Neural crest cell (in vitro differentiated cells): ENCODE measurements at regions not wholly inside any gene's neighbourhood (a gene's known extent, or its start where the extent isn't known, plus 50 kb on each side); places are given as distances from the start of the nearest gene placed in this dataset.

Experiments used
- DNase-seq: peaks from one replicate; pipeline ENCODE4 v3.0.0; 2021; ENCODE audit warnings: low read depth, mixed read lengths, low spot score
- H3K27ac Mint-ChIP-seq: one replicate; pipeline ENCODE4 v1.8.0; 2021; ENCODE audit warnings: mild to moderate bottlenecking, mixed read lengths; ENCODE audit not compliant: unreplicated experiment
- H3K27me3 Mint-ChIP-seq: 2 replicates; pipeline ENCODE4 v1.8.0; 2021; ENCODE audit warnings: low read depth, mild to moderate bottlenecking, mixed read lengths
- H3K36me3 Mint-ChIP-seq: 2 replicates; pipeline ENCODE4 v1.8.0; 2021; ENCODE audit warnings: low read depth, mild to moderate bottlenecking, mixed read lengths
- H3K4me1 Mint-ChIP-seq: 2 replicates; pipeline ENCODE4 v1.8.0; 2021; ENCODE audit warnings: mixed read lengths
- H3K4me3 Mint-ChIP-seq: one replicate; pipeline ENCODE4 v1.8.0; 2021; ENCODE audit warnings: mild to moderate bottlenecking, mixed read lengths
- H3K9me3 Mint-ChIP-seq: 2 replicates; pipeline ENCODE4 v1.8.0; 2021; ENCODE audit warnings: mixed read lengths
- CTCF ChIP-seq: fragments of 200-600 bp; sonication (generic); conservative IDR thresholded peaks from 2 replicates; pipeline ENCODE4 v1.5.0; 2021; ENCODE audit warnings: antibody characterized with exemption, mild to moderate bottlenecking

- DNase-seq = no peak
- TF ChIP-seq CTCF = no peak
- H3K27me3 Mint-ChIP-seq = no peaks in the 10 kb centered on the region
- H3K27ac Mint-ChIP-seq = no peak overlapping the region
- peaks cover 7% of the 10 kb centered on the region for H3K4me1 Mint-ChIP-seq
- no peak overlapping the region for H3K4me3 Mint-ChIP-seq
- peaks cover 9% of the 10 kb centered on the region for H3K9me3 Mint-ChIP-seq
- H3K36me3 Mint-ChIP-seq = no peaks in the 10 kb centered on the region
Measured at GRCh38 chr13:64855506-64855905, 2374.6 kb downstream of the PCDH9 start.

- no peak for DNase-seq
- no peaks in the 10 kb centered on the region for H3K36me3 Mint-ChIP-seq
- H3K27me3 Mint-ChIP-seq = no peaks in the 10 kb centered on the region
- TF ChIP-seq CTCF = no peak
- no peak overlapping the region for H3K4me3 Mint-ChIP-seq
- H3K4me1 Mint-ChIP-seq = peaks cover 7% of the 10 kb centered on the region
- no peak overlapping the region for H3K27ac Mint-ChIP-seq
- peaks cover 3% of the 10 kb centered on the region for H3K9me3 Mint-ChIP-seq
Measured at GRCh38 chr13:64850017-64850416, 2380.1 kb downstream of the PCDH9 start.

- H3K9me3 Mint-ChIP-seq = no peaks in the 10 kb centered on the region
- no peak for DNase-seq
- H3K36me3 Mint-ChIP-seq = no peaks in the 10 kb centered on the region
- H3K27me3 Mint-ChIP-seq = no peaks in the 10 kb centered on the region
- TF ChIP-seq CTCF = no peak
- peaks cover 9% of the 10 kb centered on the region for H3K4me1 Mint-ChIP-seq
- no peak overlapping the region for H3K4me3 Mint-ChIP-seq
- no peak overlapping the region for H3K27ac Mint-ChIP-seq
Measured at GRCh38 chr13:64849196-64849595, 2380.9 kb downstream of the PCDH9 start.

GRCh38 chr13:64847767-64848166 lies 2382.4 kb downstream of the PCDH9 start:
- Mint-ChIP-seq H3K4me3 (no peak overlapping the region), H3K9me3 (no peaks in the 10 kb centered on the region), H3K27me3 (no peaks in the 10 kb centered on the region), H3K27ac (no peak overlapping the region), H3K4me1 (peaks cover 9% of the 10 kb centered on the region), H3K36me3 (no peaks in the 10 kb centered on the region)
- DNase-seq = no peak
- TF ChIP-seq CTCF = no peak

- Mint-ChIP-seq H3K4me3 (no peak overlapping the region), H3K4me1 (peaks cover 4% of the 10 kb centered on the region), H3K27ac (no peak overlapping the region), H3K9me3 (peaks cover 2% of the 10 kb centered on the region), H3K36me3 (no peaks in the 10 kb centered on the region), H3K27me3 (no peaks in the 10 kb centered on the region)
- no peak for DNase-seq
- no peak for TF ChIP-seq CTCF
Measured at GRCh38 chr13:64845110-64845509, 2385.0 kb downstream of the PCDH9 start.

GRCh38 chr13:64819081-64819480 lies 2411.1 kb downstream of the PCDH9 start:
- no peak for TF ChIP-seq CTCF
- H3K27ac Mint-ChIP-seq = no peak overlapping the region
- no peaks in the 10 kb centered on the region for H3K4me1 Mint-ChIP-seq
- no peak overlapping the region for H3K4me3 Mint-ChIP-seq
- DNase-seq = no peak
- H3K27me3 Mint-ChIP-seq = no peaks in the 10 kb centered on the region
- H3K36me3 Mint-ChIP-seq = no peaks in the 10 kb centered on the region
- no peaks in the 10 kb centered on the region for H3K9me3 Mint-ChIP-seq
